Osteoblast (primary cell): ENCODE measurements at regions not wholly inside any gene's neighbourhood (a gene's known extent, or its start where the extent isn't known, plus 50 kb on each side); places are given as distances from the start of the nearest gene placed in this dataset.

Source experiments
- DNase-seq: peaks from one replicate; pipeline ENCODE4 v3.0.0; 2011; ENCODE audit warnings: low spot score, mixed read lengths; ENCODE audit not compliant: insufficient read length; ENCODE audit errors: missing footprints
- H2AFZ ChIP-seq: 2 replicates; pipeline ENCODE4 v1.6.0; 2011; ENCODE audit warnings: mild to moderate bottlenecking, low read length
- H3K27ac ChIP-seq: 2 replicates; pipeline ENCODE4 v1.5.1; 2011; ENCODE audit warnings: mild to moderate bottlenecking, low read depth, low read length, moderate library complexity
- H3K27me3 ChIP-seq: 2 replicates; pipeline ENCODE4 v1.6.0; 2012; ENCODE audit warnings: mild to moderate bottlenecking, control low read depth, inconsistent platforms, low read length, moderate library complexity; ENCODE audit not compliant: insufficient read depth
- H3K36me3 ChIP-seq: 2 replicates; pipeline ENCODE4 v1.5.1; 2011; ENCODE audit warnings: mild to moderate bottlenecking, low read length, control low read depth, moderate library complexity; ENCODE audit not compliant: insufficient read depth
- H3K4me1 ChIP-seq: 2 replicates; pipeline ENCODE4 v1.5.1; 2011; ENCODE audit warnings: mild to moderate bottlenecking, low read length, control low read depth, moderate library complexity; ENCODE audit not compliant: insufficient read depth
- H3K4me2 ChIP-seq: 2 replicates; pipeline ENCODE4 v1.6.0; 2011; ENCODE audit warnings: mild to moderate bottlenecking, low read length; ENCODE audit not compliant: insufficient read depth
- H3K4me3 ChIP-seq: fragments of 200-600 bp; sonication (generic); 3 replicates; pipeline ENCODE4 v1.5.1; 2012; ENCODE audit warnings: mild to moderate bottlenecking, low read length, inconsistent platforms; ENCODE audit not compliant: insufficient read depth
- H3K79me2 ChIP-seq: 2 replicates; pipeline ENCODE4 v1.6.0; 2012; ENCODE audit warnings: mild to moderate bottlenecking, low read length, control low read depth, inconsistent platforms; ENCODE audit not compliant: insufficient read depth
- H3K9me3 ChIP-seq: 2 replicates; pipeline ENCODE4 v1.5.1; 2011; ENCODE audit warnings: low read depth, low read length, control low read depth
- H4K20me1 ChIP-seq: 2 replicates; pipeline ENCODE4 v1.6.0; 2012; ENCODE audit warnings: mild to moderate bottlenecking, low read length, control low read depth; ENCODE audit not compliant: insufficient read depth
- CTCF ChIP-seq: IDR thresholded peaks from 2 replicates; pipeline ENCODE4 v1.5.1; 2011; ENCODE audit warnings: mild to moderate bottlenecking, low read depth, low read length, moderate library complexity; ENCODE audit errors: extremely low read depth

GRCh38 chr1:94714152-94714551 lies 106.0 kb upstream of the SLC44A3 start:
- no peak for TF ChIP-seq CTCF
- Histone ChIP-seq H2AFZ (no peak overlapping the region), H3K79me2 (no peaks in the 10 kb centered on the region), H3K36me3 (no peaks in the 10 kb centered on the region), H3K4me2 (no peak overlapping the region), H3K27me3 (peaks cover 7% of the 10 kb centered on the region), H3K4me1 (peaks cover 5% of the 10 kb centered on the region), H3K27ac (no peak overlapping the region), H4K20me1 (no peaks in the 10 kb centered on the region), H3K4me3 (no peak overlapping the region), H3K9me3 (no peaks in the 10 kb centered on the region)
- no peak for DNase-seq

- H3K4me2 ChIP-seq, result peak overlapping the region; percentile 20
- peaks cover 5% of the 10 kb centered on the region for H3K4me1 ChIP-seq
- DNase-seq, result peak; percentile 84
- peak overlapping the region; percentile 67 for H3K27ac ChIP-seq
- H3K36me3 ChIP-seq, result no peaks in the 10 kb centered on the region
- H4K20me1 ChIP-seq, result no peaks in the 10 kb centered on the region
- no peak overlapping the region for H2AFZ ChIP-seq
- no peaks in the 10 kb centered on the region for H3K9me3 ChIP-seq
- no peaks in the 10 kb centered on the region for H3K79me2 ChIP-seq
- H3K27me3 ChIP-seq, result peaks cover 1% of the 10 kb centered on the region
- no peak overlapping the region for H3K4me3 ChIP-seq
- no peak for TF ChIP-seq CTCF
These were observed 106.5 kb upstream of the SLC44A3 start for GRCh38 chr1:94713472-94714141.

GRCh38 chr1:94709891-94710581 lies 110.1 kb upstream of the SLC44A3 start:
- H3K36me3 ChIP-seq, result no peaks in the 10 kb centered on the region
- H3K27ac ChIP-seq, result no peak overlapping the region
- H3K4me2 ChIP-seq, result no peak overlapping the region
- H2AFZ ChIP-seq, result no peak overlapping the region
- H3K79me2 ChIP-seq, result no peaks in the 10 kb centered on the region
- peaks cover 13% of the 10 kb centered on the region for H3K4me1 ChIP-seq
- no peaks in the 10 kb centered on the region for H3K27me3 ChIP-seq
- H3K9me3 ChIP-seq, result no peaks in the 10 kb centered on the region
- no peak for TF ChIP-seq CTCF
- no peak overlapping the region for H3K4me3 ChIP-seq
- no peaks in the 10 kb centered on the region for H4K20me1 ChIP-seq
- no peak for DNase-seq

GRCh38 chr1:94708811-94709210 lies 111.3 kb upstream of the SLC44A3 start:
- Histone ChIP-seq H3K27ac (no peak overlapping the region), H2AFZ (no peak overlapping the region)
- TF ChIP-seq CTCF, result no peak

More at GRCh38 chr1:94708811-94709210, 111.3 kb upstream of the SLC44A3 start:
- no peak overlapping the region for H3K4me2 ChIP-seq
- no peaks in the 10 kb centered on the region for H4K20me1 ChIP-seq
- H3K4me1 ChIP-seq, result peaks cover 13% of the 10 kb centered on the region
- no peaks in the 10 kb centered on the region for H3K36me3 ChIP-seq
- no peak for DNase-seq
- no peaks in the 10 kb centered on the region for H3K79me2 ChIP-seq
- H3K9me3 ChIP-seq, result no peaks in the 10 kb centered on the region
- H3K4me3 ChIP-seq, result no peak overlapping the region
- no peaks in the 10 kb centered on the region for H3K27me3 ChIP-seq
